Gastroesophageal sphincter (tissue), 4 donors: ENCODE measurements at regions not wholly inside any gene's neighbourhood (a gene's known extent, or its start where the extent isn't known, plus 50 kb on each side); places are given as distances from the start of the nearest gene placed in this dataset.

Experiments
- ATAC-seq: fragments of 150-250 bp; one replicate; pipeline ENCODE4 v1.9.1; 2016; ENCODE audit warnings: mild to moderate bottlenecking, moderate library complexity
- H3K27ac ChIP-seq, 4 donors: fragments of 200-600 bp; sonication (generic) in 3 of 4; 1 replicate in 3 of 4; 2 replicates in 1 of 4; pipeline ENCODE4 v1.5.1; 2016 to 2019
- H3K27me3 ChIP-seq: fragments of 200-600 bp; sonication (generic); one replicate; pipeline ENCODE4 v1.5.1; 2019
- H3K36me3 ChIP-seq, 2 donors: fragments of 200-600 bp; sonication (generic); one replicate each; pipeline ENCODE4 v1.5.1; 2019; ENCODE audit warnings: control low read depth in 1 of 2
- H3K4me1 ChIP-seq, 3 donors: fragments of 200-600 bp; sonication (generic); 1 replicate in 2 of 3; 2 replicates in 1 of 3; pipeline ENCODE4 v1.5.1; 2016 to 2019; ENCODE audit warnings: control low read depth in 2 of 3
- H3K4me3 ChIP-seq, 2 donors: fragments of 200-600 bp; sonication (generic); one replicate each; pipeline ENCODE4 v1.5.1; 2019; ENCODE audit warnings: mild to moderate bottlenecking in 1 of 2, moderate library complexity in 1 of 2
- H3K9me3 ChIP-seq, 3 donors: fragments of 200-600 bp; sonication (generic); one replicate each; pipeline ENCODE4 v1.5.1; 2017 to 2019; ENCODE audit warnings: control low read depth in 2 of 3
- EP300 ChIP-seq: sonication (generic); formaldehyde crosslinking; IDR thresholded peaks from one replicate; pipeline ENCODE4 v1.6.1; 2017; ENCODE audit warnings: antibody characterized with exemption, mild to moderate bottlenecking
- POLR2A ChIP-seq, 2 donors: fragments of 450-650 bp; IDR thresholded peaks; one replicate each; pipeline ENCODE4 v1.6.1; 2017; ENCODE audit warnings: antibody characterized with exemption in 2 of 2, mild to moderate bottlenecking in 2 of 2, moderate library complexity in 1 of 2
- POLR2AphosphoS5 ChIP-seq: sonication (generic); formaldehyde crosslinking; IDR thresholded peaks from one replicate; pipeline ENCODE4 v1.6.1; 2017; ENCODE audit warnings: antibody characterized with exemption
- WGBS, 2 donors: methylation state at CpG; one replicate each; pipeline ENCODE4 v1.1.5; 2018; ENCODE audit warnings: low coverage in 1 of 2; 5-methylcytosine and 5-hydroxymethylcytosine counted together
- TF ChIP-seq, protein P1 (sequence below), 4 experiments: fragments of 200-600 bp in 2 of 4; fragments of 450-650 bp in 2 of 4; sonication (generic) in 1 of 4; IDR thresholded peaks; one replicate each; pipeline ENCODE4 v1.5.1; 2017 to 2019; ENCODE audit warnings: antibody characterized with exemption in 4 of 4, mild to moderate bottlenecking in 2 of 4, moderate library complexity in 2 of 4

GRCh38 chr1:177609953-177610352, 359.9 kb downstream of the SEC16B start:
- H3K27me3 ChIP-seq: no peaks in the 10 kb centered on the region
- WGBS, 2 donors: 62 to 83% methylated on average over 2 of the region's 2 CpGs
- TF ChIP-seq, protein P1, sequence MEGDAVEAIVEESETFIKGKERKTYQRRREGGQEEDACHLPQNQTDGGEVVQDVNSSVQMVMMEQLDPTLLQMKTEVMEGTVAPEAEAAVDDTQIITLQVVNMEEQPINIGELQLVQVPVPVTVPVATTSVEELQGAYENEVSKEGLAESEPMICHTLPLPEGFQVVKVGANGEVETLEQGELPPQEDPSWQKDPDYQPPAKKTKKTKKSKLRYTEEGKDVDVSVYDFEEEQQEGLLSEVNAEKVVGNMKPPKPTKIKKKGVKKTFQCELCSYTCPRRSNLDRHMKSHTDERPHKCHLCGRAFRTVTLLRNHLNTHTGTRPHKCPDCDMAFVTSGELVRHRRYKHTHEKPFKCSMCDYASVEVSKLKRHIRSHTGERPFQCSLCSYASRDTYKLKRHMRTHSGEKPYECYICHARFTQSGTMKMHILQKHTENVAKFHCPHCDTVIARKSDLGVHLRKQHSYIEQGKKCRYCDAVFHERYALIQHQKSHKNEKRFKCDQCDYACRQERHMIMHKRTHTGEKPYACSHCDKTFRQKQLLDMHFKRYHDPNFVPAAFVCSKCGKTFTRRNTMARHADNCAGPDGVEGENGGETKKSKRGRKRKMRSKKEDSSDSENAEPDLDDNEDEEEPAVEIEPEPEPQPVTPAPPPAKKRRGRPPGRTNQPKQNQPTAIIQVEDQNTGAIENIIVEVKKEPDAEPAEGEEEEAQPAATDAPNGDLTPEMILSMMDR (IDR thresholded peaks at IDR 0.05): no peak
- no peak for TF ChIP-seq POLR2A (IDR thresholded peaks at IDR 0.05)
- no peak for TF ChIP-seq EP300
- TF ChIP-seq POLR2AphosphoS5: no peak
- no peaks in the 10 kb centered on the region for H3K4me1 ChIP-seq
- ATAC-seq: no peak
- no peaks in the 10 kb centered on the region for H3K9me3 ChIP-seq
- no peak overlapping the region for H3K4me3 ChIP-seq
- no peaks in the 10 kb centered on the region for H3K36me3 ChIP-seq
- no peak overlapping the region for H3K27ac ChIP-seq

DNA sequence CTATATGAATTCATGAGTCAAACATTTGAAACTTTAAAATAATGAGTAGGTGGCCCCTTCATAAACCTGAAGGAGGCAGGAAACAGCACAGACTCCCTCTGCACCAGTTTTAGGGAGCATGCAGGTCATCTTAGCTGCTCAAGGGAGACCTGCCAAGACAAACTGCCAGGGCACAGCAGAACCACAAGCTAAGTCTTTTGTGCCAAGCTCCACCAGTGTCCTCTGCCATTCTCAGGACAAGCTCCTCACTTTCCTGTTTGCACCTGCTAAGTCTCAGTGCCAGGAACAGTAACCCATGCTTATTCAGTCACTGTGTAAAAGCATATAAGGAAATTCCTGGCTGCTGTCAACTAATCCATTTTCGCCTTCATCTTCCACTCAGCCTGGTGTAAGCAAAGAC, 368.9 kb downstream of the SEC16B start:
- Histone ChIP-seq H3K4me3 (no peak overlapping the region), H3K9me3 (no peaks in the 10 kb centered on the region), H3K4me1 (peaks cover 0 to 7% (median 0%) of the 10 kb centered on the region in 3 donors), H3K27ac (no peak overlapping the region), H3K36me3 (no peaks in the 10 kb centered on the region), H3K27me3 (no peaks in the 10 kb centered on the region)
- TF ChIP-seq, protein P1 (IDR thresholded peaks at IDR 0.05): no peak
- TF ChIP-seq POLR2A (IDR thresholded peaks at IDR 0.05): no peak
- no peak for TF ChIP-seq POLR2AphosphoS5
- no peak for TF ChIP-seq EP300
- no peak for ATAC-seq
- 75% methylated on average over 1 of the region's 1 CpG; no CpG with 5 or more reads in 1 of the 2 donors for WGBS, 2 donors

DNA sequence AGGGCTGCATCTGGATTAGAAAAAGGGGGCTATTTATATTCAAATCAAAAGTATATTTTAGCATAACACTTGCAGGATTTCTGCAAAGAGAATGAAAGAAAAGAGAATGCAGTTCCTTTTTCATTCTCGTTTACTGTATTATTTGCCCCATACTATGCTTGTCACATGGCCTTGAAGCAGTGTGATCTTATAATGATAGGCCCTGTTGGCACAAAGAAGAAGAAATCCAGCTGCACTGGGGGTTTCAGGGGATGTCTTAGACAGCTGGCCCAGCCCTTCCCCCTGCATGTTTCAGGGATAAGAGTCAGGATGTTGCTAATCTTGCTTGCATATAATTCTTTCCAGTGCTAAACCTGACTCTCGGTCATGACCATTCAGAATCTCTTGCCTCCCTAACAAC, 369.5 kb downstream of the SEC16B start:
- Histone ChIP-seq H3K4me3 (no peak overlapping the region), H3K36me3 (no peaks in the 10 kb centered on the region), H3K27me3 (no peaks in the 10 kb centered on the region), H3K4me1 (peaks cover 0 to 7% (median 0%) of the 10 kb centered on the region in 3 donors), H3K27ac (no peak overlapping the region), H3K9me3 (no peaks in the 10 kb centered on the region)
- no peak for ATAC-seq
- WGBS, 2 donors: 52 to 64% methylated on average over 2 of the region's 2 CpGs
- no peak for TF ChIP-seq EP300
- no peak for TF ChIP-seq POLR2AphosphoS5
- no peak for TF ChIP-seq POLR2A (IDR thresholded peaks at IDR 0.05)
- TF ChIP-seq, protein P1 (IDR thresholded peaks at IDR 0.05): no peak

DNA sequence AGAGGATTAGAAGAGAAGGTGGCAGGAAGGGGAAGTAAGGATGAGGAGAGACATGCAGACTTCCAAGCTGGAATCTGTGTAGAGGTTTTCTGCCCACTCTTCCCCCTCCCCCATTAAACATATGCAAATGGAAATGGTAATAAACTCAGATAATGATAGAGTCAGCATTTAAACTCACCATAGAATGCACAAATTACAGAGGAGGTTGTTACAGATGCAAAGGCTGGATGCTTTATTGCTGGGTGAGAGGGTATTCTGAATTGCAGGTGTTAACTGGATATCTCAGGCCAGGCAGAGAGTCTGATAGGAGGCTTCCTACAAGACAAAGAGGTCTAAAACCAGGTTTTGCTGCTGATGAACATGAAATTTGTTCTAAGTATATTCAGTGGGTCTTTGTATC, 372.5 kb downstream of the SEC16B start:
- Histone ChIP-seq H3K4me1 (peaks cover 0 to 7% (median 0%) of the 10 kb centered on the region in 3 donors), H3K4me3 (no peak overlapping the region), H3K27me3 (no peaks in the 10 kb centered on the region), H3K27ac (no peak overlapping the region), H3K36me3 (no peaks in the 10 kb centered on the region), H3K9me3 (no peaks in the 10 kb centered on the region)
- TF ChIP-seq POLR2A (IDR thresholded peaks at IDR 0.05) (no peak), POLR2AphosphoS5 (no peak), EP300 (no peak)
- TF ChIP-seq, protein P1 (IDR thresholded peaks at IDR 0.05): no peak
- ATAC-seq: no peak

DNA sequence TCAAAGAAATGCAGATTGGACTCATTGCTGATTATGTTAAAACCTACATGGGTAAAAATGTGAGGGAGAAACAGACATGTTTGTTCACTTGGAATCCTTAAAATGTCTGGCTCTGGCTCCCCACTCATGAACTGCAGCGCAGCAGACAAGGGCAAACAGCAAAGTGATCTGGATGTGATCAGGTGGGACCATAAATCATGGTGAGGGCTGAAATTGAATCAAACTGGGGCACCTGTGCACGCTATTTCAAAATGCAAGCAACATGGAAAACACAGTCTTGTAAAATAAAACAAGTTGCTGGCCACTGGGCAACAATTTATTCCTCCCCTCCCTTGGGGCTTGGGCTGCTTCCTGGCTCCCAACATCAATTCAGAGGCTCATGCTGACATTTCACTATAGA, 373.4 kb downstream of the SEC16B start:
- no peak overlapping the region for H3K27ac ChIP-seq
- no peak for TF ChIP-seq EP300
- TF ChIP-seq POLR2AphosphoS5: no peak
- TF ChIP-seq, protein P1 (IDR thresholded peaks at IDR 0.05): no peak
- no peak for TF ChIP-seq POLR2A (IDR thresholded peaks at IDR 0.05)
- H3K4me3 ChIP-seq: no peak overlapping the region
- no peaks in the 10 kb centered on the region for H3K9me3 ChIP-seq
- H3K4me1 ChIP-seq: peaks cover 0 to 7% (median 0%) of the 10 kb centered on the region in 3 donors
- WGBS, 2 donors: 56 to 63% methylated on average over 1 to 2 of the region's 2 CpGs
- no peaks in the 10 kb centered on the region for H3K27me3 ChIP-seq
- no peaks in the 10 kb centered on the region for H3K36me3 ChIP-seq
- no peak for ATAC-seq
